ENCODE measurements at regions not wholly inside any gene's neighbourhood (a gene's known extent, or its start where the extent isn't known, plus 50 kb on each side); places are given as distances from the start of the nearest gene placed in this dataset.

DNA sequence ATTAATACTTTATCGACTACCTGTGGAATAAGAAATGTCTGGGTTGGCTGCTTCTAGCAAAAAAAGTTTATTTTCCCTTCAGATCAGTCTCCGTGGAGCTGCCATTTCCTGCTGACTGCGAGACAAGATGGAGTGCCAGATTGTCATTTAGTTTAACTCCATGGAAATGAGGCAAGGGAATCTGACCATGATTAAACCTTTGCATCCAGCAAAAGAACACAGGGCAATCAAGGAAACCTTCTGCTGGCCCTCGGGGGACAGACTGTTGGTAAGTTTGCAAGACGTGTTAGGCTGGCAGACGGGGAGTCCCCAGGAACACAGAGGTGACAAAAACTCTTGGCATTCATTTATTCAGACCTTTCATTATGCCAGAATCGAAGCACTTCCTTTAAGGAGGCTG, 52.2 kb upstream of the SPACA1 start:
- DNase-seq (ENCODE audit: extremely low read depth in 1 of 2, low read depth in 1 of 2) = no peak

DNA sequence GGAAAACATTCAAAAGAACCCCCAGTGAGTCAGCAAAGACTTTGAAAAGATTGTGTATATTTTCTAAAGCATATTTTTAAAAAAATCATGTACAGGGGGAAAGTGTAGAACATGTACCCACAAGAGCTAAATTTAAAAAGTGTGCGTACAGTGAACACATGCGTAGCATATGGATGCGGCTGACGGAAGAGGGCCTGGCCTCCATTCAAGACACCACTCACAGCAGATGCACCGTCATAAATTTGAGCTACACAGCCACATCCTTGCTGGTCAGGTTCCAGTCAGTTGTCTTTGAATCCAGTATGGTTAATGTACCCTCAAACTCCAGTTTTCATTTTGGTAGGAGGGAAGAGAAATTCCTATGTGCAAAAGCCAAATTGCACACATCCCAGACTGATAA, 54.3 kb upstream of the SPACA1 start:
- no peak for DNase-seq (ENCODE audit: extremely low read depth in 1 of 2, low read depth in 1 of 2)

DNA sequence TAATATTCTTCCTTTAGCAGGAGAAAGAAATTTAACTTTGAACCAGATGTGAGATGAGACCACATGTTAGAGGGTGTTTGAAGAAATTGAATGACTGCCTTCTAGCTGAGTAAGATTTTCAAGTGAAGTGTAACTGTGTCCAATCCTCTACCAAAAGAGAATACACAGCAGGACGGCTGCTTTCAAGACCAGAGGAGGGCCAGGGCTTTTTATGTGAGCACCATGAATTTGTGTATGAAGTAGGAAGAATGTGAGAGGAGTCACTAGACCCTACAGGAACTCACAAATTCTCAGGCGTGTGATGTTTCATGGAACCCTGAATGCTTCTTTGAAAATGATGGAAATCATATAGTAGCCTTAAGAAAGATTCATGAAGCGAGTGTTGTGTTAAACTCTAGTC, 56.8 kb upstream of the SPACA1 start:
- no peak for DNase-seq (ENCODE audit: extremely low read depth in 1 of 2, low read depth in 1 of 2)

DNA sequence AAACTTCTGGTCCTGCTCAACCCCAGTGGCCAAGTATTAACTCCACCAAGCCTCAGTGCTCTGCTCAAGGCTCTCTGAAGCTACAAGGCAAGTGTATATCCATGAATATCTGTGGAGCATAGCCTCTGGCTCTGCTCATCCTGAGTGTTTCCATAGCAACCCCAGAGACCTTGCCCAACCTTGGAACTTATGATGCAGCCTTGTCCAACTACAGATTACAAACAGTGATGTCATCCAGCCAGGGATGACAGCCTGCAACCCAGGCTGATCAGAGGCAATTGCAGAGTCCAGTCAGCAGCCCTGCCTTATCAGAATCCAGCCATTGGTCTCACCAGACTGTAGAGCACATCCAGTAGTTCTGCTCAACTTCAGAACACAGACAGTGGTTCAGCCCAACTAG, 65.5 kb upstream of the SPACA1 start:
- DNase-seq (ENCODE audit: extremely low read depth in 1 of 2, low read depth in 1 of 2) = no peak

DNA sequence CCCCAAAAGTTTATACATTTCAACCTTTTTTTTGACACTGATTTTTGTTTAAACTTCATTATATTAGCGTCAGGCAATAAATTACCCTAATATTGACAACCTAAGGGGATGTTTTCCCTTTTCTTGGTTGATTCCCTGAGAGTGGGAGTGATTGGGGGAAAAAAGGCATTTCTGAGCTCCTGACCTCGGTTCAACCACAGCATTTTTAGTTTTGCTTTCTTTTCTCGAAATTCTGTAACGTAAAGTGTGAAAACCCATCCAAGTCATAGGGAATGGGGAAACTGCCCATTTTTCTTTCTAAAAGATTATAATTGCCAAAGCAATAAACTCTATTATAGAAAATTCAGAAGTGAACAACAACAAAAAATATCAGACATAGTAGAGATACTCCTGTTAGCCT, 67.9 kb upstream of the SPACA1 start:
- no peak for DNase-seq (ENCODE audit: extremely low read depth in 1 of 2, low read depth in 1 of 2)

DNA sequence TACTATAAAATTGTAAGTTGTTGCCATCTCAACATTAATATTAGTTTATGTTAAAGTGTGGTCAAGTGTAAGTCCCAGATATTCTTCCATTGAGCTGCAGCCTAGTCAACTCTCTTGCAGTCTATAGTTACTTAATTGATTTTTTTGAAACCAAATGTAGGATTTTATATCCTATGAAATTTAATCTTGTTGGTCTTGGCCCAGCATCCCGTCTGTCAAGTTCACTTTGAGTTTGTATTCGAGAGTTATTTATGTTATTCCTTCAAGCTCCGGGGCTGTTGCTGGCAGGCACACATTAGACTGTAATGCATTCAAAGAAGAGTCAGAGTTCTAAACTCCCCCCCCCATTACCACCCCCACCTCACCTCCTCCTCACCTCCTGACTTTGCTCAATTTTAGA, 71.0 kb upstream of the SPACA1 start:
- no peak for DNase-seq (ENCODE audit: extremely low read depth in 1 of 2, low read depth in 1 of 2)

DNA sequence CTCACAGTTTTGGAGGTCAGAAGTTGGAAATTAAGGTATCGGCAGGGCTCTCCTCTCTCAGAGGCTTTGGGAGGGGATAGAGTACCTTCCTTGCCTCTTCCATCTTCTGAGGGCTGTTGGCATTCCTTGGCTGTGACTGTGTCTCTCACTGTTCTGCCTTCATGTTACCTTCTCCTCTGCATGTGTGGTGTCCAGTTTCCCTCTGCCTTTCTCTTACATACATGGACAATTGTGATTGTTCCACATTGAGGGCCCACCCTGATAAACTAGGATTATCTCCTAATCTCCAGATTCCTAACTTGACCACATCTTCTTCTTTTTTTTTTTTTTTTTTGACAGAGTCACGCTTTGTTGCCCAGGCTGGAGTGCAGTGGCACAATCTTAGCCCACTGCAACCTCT, 72.1 kb upstream of the SPACA1 start:
- DNase-seq (ENCODE audit: extremely low read depth in 1 of 2, low read depth in 1 of 2) = no peak

DNA sequence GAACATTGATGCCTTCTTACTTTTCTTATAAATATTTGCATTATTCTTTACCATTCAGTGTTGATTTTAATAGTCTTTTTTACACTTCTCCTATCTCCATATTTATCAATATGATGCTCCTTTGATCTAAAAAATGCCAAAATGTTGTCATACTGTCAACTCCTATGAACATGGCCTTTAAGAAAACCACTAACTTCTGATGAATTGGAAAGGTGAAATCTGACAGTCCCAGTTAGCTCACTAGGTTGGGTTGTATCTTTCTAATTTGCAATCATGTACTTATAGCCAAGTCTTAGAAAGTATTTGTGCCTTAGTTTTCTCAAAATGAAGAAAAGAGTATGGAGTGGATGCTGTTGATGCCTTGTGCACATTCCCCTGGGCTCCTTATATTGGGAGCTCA, 75.4 kb upstream of the SPACA1 start:
- no peak for DNase-seq (ENCODE audit: extremely low read depth in 1 of 2, low read depth in 1 of 2)

DNA sequence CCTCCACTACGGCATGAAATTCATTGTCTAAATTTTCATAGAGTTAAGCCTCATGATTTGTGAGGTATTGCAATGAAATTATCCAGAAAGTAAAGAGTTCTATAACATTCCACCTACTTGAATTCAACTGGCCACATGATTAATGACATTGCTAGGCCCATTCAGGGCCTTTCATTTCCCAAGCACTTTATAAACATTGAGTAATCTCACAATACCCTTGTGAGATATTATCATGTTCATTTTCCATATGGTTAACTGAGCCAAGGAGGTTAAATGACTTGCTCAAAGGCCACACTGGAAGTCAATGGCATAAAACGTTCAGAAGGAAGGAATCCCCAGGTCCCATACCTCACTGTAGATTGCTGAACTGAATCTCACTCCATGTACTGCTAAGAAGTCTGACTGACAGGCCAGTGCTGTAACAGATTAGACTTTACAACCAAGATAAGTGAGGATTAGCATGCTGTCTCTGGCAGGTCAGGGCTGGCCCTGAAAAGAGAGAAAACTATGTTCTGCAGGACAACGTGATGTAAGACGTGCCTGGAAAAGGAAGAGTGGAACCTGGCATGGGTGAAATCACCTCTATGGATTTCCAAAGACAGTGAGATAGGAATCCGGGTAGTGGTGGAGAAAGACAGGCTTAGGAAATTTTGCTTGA, 75.9 kb upstream of the SPACA1 start:
- no peak for DNase-seq (ENCODE audit: extremely low read depth in 1 of 2, low read depth in 1 of 2)

DNA sequence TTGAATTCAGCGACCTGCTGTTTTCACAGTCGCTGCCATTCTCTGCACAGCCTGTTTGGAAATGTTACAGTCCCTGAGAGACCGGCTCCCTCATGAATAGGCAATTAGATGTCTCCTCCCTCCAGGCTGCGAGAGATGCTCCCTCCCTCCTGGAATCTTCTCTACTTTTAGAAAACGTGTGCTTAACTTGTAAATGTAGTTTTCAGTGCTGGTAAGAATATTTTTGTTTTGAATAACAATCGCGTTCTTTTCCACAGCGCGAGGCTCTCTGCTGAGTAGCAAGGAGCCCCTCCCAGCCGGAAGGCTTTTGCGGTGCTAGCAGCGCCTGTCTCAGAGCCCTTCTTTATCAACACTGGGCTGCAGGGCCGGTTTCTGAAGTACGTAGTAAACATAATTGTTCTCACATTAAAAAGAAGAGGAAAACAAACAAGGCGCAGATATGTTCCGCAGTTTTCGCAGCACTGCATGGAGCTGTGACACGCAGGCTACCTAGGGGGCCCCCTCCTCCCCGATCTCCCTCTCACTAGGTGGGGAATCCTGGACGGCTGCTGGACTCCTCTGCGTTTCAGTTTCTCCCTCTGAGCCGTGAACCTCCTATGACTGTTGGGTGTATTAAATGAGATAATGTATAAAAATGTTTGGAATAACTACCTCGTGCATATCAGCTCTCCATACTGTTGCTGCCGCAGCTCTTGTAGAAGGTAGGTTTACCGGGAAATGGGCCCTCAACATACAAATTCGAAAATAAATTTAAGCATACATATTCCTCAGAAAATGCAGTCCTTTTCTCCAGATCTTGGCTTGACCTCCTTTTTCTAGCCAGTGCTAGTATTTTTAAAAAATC, 79.0 kb upstream of the SPACA1 start:
- DNase-seq (ENCODE audit: extremely low read depth in 1 of 2, low read depth in 1 of 2) = no peak

DNA sequence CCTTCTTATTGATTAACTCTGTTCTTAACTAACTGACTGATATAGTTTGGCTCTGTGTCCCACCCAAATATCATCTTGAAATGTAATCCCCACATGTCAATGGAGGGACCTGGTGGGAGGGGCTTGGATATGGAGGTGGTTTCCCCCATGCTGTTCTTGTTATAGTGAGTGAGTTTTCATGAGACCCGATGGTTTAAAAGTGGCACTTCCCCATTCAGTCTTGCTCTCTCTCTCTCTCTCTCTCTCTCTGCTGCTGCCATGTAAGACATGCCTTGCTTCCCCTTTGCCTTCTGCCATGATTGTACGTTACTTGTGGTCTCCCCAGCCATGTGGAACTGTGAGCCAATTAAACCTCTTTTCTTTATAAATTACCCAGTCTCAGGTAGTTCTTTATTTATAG, 81.8 kb upstream of the SPACA1 start:
- no peak for DNase-seq (ENCODE audit: extremely low read depth in 1 of 2, low read depth in 1 of 2)

DNA sequence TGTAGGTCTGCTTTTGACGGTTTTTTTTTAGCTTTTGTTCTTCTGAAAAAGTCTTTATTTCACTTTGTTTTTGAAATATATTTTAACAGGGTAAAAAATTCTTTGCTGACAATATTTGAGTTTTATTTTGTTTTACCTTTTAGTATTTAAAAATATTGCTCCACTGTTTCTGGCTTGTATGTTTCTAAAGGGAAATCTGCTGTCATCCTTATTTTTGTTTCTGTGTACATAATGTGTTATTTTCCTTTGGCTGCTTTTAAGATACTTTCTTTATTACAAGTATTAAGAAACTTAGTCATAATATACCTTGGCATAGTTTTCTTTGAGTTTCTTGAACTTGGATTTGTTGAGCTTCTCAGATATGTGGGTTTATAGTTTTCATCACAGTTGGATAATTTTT, 88.6 kb upstream of the SPACA1 start:
- DNase-seq (ENCODE audit: extremely low read depth in 1 of 2, low read depth in 1 of 2) = no peak

DNA sequence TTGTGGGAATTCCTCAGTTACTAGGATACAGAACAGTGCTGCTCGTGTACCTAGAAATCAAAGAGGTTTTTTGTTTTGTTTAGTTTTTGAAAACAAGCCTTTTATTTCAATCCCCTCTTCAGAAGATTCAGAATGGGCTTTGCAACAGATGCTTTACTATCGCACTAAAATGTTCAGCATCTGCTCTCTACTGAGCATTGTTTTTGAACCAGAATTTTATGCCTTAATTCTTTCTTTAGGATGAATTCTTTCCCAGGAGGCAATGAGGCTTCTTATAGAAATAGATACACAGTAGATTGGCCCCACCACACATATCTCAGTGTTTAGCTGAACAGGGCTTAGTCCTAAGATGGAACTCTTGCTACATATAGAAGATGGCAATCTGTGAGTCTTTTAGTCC, 95.9 kb upstream of the SPACA1 start:
- no peak for DNase-seq (ENCODE audit: extremely low read depth in 1 of 2, low read depth in 1 of 2)

DNA sequence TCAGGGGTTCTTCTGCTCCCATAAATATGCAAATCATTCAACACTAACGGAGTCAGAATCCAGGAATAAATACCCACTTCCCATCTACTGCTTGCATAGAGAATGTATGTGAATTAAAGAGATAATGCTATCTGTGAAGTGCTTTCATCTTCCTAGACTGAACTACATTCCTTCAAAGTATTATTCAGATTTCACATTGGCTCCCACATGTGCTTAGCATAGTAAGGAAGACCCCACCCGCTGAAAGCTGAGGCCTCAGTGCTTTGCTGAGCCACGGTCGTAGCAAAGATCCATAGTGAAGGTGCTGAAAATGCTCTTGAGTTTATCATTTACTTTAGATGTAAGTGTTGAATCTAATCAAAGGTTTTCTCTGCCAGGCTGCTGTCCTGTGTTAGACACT, 97.0 kb upstream of the SPACA1 start:
- DNase-seq (ENCODE audit: extremely low read depth in 1 of 2, low read depth in 1 of 2) = no peak

DNA sequence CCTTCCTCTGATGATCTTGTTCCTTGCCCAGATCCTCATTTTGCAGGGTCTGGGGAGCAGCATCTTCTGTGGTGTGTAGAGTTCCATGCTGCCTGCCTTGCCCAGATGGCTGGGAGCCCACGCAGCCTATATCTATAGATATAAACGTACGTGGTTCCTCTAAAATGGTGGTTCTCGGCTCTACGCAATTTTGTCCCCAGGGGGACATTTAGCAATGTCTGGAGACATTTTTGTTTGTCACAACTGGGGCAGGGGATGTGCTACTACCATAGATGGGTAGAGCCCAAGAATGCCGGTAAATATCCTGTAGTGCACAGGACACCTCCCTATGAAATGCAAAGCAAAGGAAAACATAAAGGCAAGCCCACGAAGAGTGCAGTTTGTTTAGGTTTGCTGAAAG, 98.4 kb upstream of the SPACA1 start:
- no peak for DNase-seq (ENCODE audit: extremely low read depth in 1 of 2, low read depth in 1 of 2)

DNA sequence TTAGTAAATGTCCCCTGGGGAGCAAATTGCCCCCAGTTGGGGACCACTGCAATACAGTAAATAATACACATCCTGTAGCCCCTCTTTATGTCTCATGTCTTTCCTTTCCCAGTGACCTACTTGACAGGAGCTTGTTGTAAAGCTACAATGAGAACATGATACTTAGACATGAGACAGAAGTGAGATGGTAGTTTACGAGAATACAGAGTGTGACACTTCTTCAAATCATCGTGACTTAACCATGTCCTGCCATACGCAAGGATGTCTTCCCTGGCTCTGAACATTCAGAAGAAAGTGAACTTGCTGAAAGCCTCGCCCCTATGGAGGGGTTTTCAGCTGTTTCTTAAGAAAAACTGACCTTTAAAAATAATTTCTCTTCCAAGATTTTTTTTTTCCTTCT, 101.0 kb upstream of the SPACA1 start:
- DNase-seq (ENCODE audit: extremely low read depth in 1 of 2, low read depth in 1 of 2) = no peak

DNA sequence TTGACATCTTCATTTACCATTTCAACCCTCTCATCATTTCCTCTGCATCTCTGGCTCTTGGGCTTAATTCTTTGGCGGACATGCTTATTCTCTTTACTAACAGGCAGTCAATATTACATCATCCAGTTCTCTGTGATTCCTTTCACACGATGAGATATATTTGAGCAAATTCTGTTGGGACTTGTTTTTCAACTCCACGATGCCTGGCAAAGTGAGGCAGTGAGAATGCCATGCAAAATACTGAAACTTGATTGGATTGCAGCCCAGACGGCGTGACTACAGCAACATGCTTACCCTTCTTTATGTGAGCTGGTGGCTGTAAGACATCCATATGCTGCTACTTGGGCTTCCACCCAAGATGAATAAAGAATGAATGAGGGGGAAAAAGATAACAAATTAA, 101.7 kb upstream of the SPACA1 start:
- DNase-seq (ENCODE audit: extremely low read depth in 1 of 2, low read depth in 1 of 2) = no peak

DNA sequence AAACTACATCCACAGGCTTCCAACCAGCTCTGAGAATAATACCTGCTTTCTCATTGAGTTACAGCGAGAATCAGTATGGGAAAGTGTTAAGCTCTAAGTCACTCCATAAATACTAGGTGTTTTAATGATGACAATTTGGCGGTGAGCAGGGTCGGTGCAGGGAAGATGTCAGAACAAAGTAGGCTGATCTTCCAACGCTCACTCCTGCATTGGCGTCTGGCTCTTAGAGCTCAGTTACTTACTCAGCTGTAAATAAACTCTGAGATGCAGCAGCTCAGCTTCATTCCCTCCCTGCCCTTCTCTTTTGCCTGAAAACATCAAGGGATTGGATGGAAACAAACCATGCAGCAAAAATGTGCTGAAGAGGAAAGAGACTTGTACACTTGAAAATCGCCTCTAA, 102.5 kb upstream of the SPACA1 start:
- DNase-seq (ENCODE audit: extremely low read depth in 1 of 2, low read depth in 1 of 2) = no peak

DNA sequence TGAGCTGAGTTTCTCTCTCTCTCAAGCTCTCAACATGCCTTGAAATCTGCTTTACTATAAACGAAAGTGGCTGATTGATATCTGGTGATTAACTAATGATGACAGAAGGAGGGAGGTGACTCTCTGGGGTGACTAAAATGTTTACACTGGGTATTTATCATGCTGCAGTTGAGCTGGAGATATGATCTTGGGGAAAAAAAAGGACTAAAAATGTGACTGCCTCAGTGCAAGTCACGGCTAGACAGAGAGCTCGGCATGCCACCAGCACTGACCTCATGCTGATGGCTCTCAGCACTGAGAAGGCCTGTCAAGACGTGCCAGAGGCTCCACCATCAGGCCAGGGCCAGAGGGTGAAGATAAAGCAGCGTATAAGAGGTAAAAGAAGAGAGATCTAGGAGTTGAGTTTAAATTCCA, 103.1 kb upstream of the SPACA1 start:
- DNase-seq (ENCODE audit: extremely low read depth in 1 of 2, low read depth in 1 of 2) = no peak

DNA sequence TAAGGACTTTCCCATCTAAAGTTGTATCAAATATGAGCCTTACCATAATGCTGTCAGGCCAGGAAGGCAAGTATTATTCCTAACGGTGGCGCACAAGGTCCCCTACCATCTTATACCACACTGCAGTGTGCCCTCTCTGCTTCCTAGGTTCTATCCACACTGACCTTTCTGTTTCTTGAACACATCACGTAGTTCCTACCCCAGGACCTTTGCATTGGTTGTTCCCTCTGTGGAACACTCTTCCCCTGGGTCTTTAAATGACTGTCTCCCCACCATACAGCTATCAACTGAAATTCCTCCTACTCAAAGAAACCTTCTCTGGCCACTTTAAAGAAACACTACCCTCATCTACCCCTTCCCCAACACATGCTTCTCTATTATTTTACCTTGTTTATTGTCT, 104.5 kb upstream of the SPACA1 start:
- no peak for DNase-seq (ENCODE audit: extremely low read depth in 1 of 2, low read depth in 1 of 2)

DNA sequence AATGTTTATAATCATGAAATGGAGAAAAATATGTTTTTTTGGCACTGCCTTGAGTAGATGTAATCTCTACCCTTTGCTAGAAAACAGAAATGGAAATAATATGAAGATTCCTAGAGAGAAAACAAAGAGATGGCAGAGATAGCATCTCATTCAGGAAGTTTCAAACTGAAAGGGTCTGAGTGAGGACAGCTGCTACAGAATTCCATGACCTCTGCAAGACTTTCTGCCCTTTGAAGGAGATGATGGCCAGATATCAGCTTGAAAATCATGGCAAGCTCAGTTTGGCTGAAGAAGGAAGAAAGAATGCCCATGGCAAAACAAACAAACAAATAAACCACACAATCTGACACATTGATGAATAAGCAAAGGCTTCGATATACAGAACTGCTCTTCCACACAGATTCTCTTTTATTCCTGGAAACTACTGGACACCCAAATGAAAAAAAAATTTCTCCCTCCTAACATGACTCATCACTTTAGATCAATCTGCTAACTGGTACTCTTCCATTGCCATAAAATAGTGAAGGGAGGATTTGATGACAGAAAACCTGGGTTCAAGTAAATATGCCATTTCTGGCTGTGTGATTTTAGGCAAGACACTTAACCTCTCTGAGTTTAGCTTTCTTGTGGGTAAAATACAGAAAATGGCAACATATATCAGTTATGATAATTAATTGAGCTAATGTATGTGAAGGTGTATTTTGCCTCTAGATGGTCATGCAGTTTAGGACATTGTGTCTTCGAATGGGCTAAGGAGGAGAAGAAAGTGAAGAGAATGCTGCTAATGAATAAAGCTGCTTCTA, 105.9 kb upstream of the SPACA1 start:
- no peak for DNase-seq (ENCODE audit: extremely low read depth in 1 of 2, low read depth in 1 of 2)

DNA sequence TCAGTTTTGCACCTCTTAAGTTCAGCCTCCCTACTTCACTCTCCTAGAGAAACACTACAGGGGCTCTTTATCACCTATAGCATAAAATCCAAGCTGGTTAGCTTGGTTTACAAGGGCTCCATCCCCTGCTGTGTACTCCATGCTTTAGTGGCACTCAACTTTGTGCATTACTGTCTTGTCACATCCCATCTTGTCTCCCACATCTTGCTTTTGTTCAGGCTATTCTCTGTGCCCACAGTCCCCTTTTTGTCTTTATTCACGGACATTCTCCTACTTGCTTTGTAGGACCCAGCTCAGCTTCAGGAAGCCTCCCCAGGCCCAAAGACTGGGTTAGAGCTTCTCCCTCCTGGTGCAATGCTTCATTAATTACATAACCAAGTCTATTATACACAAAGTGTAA, 107.9 kb upstream of the SPACA1 start:
- DNase-seq (ENCODE audit: extremely low read depth in 1 of 2, low read depth in 1 of 2) = no peak

All from stimulated activated CD8-positive, alpha-beta memory T cell treated with anti-CD3 and anti-CD28 coated beads, Interleukin-7, amount 100 ng/mL, for 48 hours (primary cell).